ENCODE measurements at regions not wholly inside any gene's neighbourhood (a gene's known extent, or its start where the extent isn't known, plus 50 kb on each side); places are given as distances from the start of the nearest gene placed in this dataset.

DNA sequence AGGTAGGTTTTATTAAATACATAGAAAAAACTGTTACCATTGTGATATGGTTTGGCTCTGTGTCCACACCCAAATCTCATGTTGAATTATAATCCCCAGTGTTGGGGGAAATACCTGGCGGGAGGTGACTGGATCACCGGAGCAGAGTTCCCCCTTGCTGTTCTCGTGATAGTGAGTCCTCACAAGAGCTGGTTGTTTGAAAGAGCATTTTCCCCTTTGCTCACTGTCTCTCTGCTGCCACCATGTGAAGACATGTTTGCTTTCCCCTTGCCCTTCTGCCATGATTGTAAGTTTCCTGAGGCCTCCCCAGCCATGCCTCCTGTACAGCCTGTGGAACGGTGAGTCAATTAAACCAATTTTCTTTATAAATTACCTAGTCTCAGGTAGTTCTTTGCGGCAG is 352.7 kb upstream of the SLC39A10 start:
- WGBS (ENCODE audit: low lambda C conversion rate), result 82% methylated on average over 5 of the region's 5 CpGs

DNA sequence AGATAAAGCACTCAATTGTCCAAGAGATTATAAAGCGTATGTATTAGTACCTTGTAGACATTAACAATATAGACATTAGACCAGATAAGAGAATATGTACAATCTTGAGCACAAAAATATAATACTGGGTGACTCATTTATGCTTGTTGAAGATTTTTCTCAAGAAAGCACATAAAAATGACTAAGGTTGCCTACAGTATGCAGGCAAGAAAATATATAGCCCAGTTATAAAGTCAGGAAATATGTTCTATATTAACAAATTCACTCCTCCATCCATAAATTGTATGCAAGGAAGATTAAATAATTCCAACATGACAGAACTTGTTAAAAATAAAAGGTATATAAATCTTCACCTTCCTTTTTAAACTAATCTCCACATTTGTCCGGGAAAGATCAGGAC is 356.4 kb upstream of the SLC39A10 start:
- Histone ChIP-seq H3K4me1 (ENCODE audit: control insufficient read depth in 1 of 2, insufficient read depth in 2 of 2, low read depth in 1 of 2, low read length in 1 of 2) (no peaks in the 10 kb centered on the region; a peak in 1 of 4 replicates), H4K20me1 (ENCODE audit: insufficient read depth) (no peaks in the 10 kb centered on the region), H3K9ac (no peak overlapping the region), H2AFZ (ENCODE audit: low read depth) (no peak overlapping the region), H3K27ac (ENCODE audit: low read depth in 2 of 2, low read length in 1 of 2) (no peak overlapping the region), H3K9me2 (no peaks in the 10 kb centered on the region), H3K4me2 (no peak overlapping the region), H3K36me3 (replicated peaks in 1 of 2; ENCODE audit: control insufficient read depth in 1 of 2, insufficient read depth in 2 of 2, low read length in 1 of 2) (no peaks in the 10 kb centered on the region), H3K27me3 (ENCODE audit: insufficient read depth) (no peaks in the 10 kb centered on the region), H3K79me2 (ENCODE audit: insufficient read depth) (no peaks in the 10 kb centered on the region), H3K9me3 (no peaks in the 10 kb centered on the region), H3F3A (replicated peaks; ENCODE audit: insufficient read depth) (no peaks in the 10 kb centered on the region), H3K4me3 (ENCODE audit: low read depth in 2 of 2, low read length in 1 of 2) (no peak overlapping the region)
- POLR2A ChIA-PET, result no interaction called here
- 61% methylated on average over 2 of the region's 2 CpGs for WGBS (ENCODE audit: low lambda C conversion rate)
- no peak for DNase-seq
- CTCF ChIA-PET, result interaction anchor here (1.2 kb wide), 1 partner anchor 18 kb away, joined by 3 read pairs; no protein-coding TSS in a partner anchor
- TF ChIP-seq YY1 (IDR thresholded peaks at IDR 0.05; ENCODE audit: low read depth) (no peak), JUND (IDR thresholded peaks at IDR 0.05) (no peak), RAD21 (IDR thresholded peaks at IDR 0.05; ENCODE audit: low read length) (no peak), RXRA (IDR thresholded peaks at IDR 0.05; ENCODE audit: borderline replicate concordance, low read depth) (no peak), SIN3A (IDR thresholded peaks at IDR 0.05; ENCODE audit: borderline replicate concordance, low read depth, low read length) (no peak), FOXM1 (IDR thresholded peaks at IDR 0.05; ENCODE audit: low read depth) (no peak), GATA2 (CRISPR knock-in tag; IDR thresholded peaks at IDR 0.05) (no peak), TAF1 (IDR thresholded peaks at IDR 0.05; ENCODE audit: borderline replicate concordance, low read depth, low read length) (no peak), TCF12 (IDR thresholded peaks at IDR 0.05) (no peak)
- TF ChIP-seq, protein P1, sequence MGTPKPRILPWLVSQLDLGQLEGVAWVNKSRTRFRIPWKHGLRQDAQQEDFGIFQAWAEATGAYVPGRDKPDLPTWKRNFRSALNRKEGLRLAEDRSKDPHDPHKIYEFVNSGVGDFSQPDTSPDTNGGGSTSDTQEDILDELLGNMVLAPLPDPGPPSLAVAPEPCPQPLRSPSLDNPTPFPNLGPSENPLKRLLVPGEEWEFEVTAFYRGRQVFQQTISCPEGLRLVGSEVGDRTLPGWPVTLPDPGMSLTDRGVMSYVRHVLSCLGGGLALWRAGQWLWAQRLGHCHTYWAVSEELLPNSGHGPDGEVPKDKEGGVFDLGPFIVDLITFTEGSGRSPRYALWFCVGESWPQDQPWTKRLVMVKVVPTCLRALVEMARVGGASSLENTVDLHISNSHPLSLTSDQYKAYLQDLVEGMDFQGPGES (IDR thresholded peaks at IDR 0.05; ENCODE audit: low read depth, low read length), result no peak

More for the DNA sequence above, 352.7 kb upstream of the SLC39A10 start:
- Histone ChIP-seq H3K9me2 (no peaks in the 10 kb centered on the region), H3K36me3 (replicated peaks in 1 of 2; ENCODE audit: control insufficient read depth in 1 of 2, insufficient read depth in 2 of 2, low read length in 1 of 2) (no peaks in the 10 kb centered on the region), H3K9ac (no peak overlapping the region), H3K4me2 (no peak overlapping the region), H3K4me1 (ENCODE audit: control insufficient read depth in 1 of 2, insufficient read depth in 2 of 2, low read depth in 1 of 2, low read length in 1 of 2) (no peaks in the 10 kb centered on the region; a peak in 1 of 4 replicates), H3F3A (replicated peaks; ENCODE audit: insufficient read depth) (no peaks in the 10 kb centered on the region), H3K4me3 (ENCODE audit: low read depth in 2 of 2, low read length in 1 of 2) (no peak overlapping the region), H3K79me2 (ENCODE audit: insufficient read depth) (no peaks in the 10 kb centered on the region), H3K9me3 (no peaks in the 10 kb centered on the region), H3K27me3 (ENCODE audit: insufficient read depth) (no peaks in the 10 kb centered on the region), H2AFZ (ENCODE audit: low read depth) (no peak overlapping the region), H4K20me1 (ENCODE audit: insufficient read depth) (no peaks in the 10 kb centered on the region), H3K27ac (ENCODE audit: low read depth in 2 of 2, low read length in 1 of 2) (no peak overlapping the region)
- POLR2A ChIA-PET, result no interaction called here
- CTCF ChIA-PET, result no interaction called here
- no peak for DNase-seq
- TF ChIP-seq SMC3 (IDR thresholded peaks at IDR 0.05; ENCODE audit: low read depth, low read length), result peak; percentile 18; the same call in 1 of the 2 replicates
- TF ChIP-seq RCOR1 (IDR thresholded peaks at IDR 0.05; ENCODE audit: low read length), result no peak
- TF ChIP-seq FOXJ3 (CRISPR knock-in tag; IDR thresholded peaks at IDR 0.05), result no peak
- no peak for TF ChIP-seq EZH2phosphoT487 (IDR thresholded peaks at IDR 0.05; ENCODE audit: borderline replicate concordance, low read depth)
- no peak for TF ChIP-seq TAF1 (IDR thresholded peaks at IDR 0.05; ENCODE audit: borderline replicate concordance, low read depth, low read length)
- TF ChIP-seq, protein P2, sequence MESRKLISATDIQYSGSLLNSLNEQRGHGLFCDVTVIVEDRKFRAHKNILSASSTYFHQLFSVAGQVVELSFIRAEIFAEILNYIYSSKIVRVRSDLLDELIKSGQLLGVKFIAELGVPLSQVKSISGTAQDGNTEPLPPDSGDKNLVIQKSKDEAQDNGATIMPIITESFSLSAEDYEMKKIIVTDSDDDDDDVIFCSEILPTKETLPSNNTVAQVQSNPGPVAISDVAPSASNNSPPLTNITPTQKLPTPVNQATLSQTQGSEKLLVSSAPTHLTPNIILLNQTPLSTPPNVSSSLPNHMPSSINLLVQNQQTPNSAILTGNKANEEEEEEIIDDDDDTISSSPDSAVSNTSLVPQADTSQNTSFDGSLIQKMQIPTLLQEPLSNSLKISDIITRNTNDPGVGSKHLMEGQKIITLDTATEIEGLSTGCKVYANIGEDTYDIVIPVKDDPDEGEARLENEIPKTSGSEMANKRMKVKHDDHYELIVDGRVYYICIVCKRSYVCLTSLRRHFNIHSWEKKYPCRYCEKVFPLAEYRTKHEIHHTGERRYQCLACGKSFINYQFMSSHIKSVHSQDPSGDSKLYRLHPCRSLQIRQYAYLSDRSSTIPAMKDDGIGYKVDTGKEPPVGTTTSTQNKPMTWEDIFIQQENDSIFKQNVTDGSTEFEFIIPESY (IDR thresholded peaks at IDR 0.05; ENCODE audit: borderline replicate concordance, low read depth), result no peak
- peak; percentile 31 for TF ChIP-seq RAD21 (IDR thresholded peaks at IDR 0.05; ENCODE audit: low read length)
- TF ChIP-seq ELF1 (IDR thresholded peaks at IDR 0.05), result no peak
- TF ChIP-seq, protein P3, sequence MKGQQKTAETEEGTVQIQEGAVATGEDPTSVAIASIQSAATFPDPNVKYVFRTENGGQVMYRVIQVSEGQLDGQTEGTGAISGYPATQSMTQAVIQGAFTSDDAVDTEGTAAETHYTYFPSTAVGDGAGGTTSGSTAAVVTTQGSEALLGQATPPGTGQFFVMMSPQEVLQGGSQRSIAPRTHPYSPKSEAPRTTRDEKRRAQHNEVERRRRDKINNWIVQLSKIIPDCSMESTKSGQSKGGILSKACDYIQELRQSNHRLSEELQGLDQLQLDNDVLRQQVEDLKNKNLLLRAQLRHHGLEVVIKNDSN (IDR thresholded peaks at IDR 0.05; ENCODE audit: borderline replicate concordance, low read depth), result no peak
- TF ChIP-seq, protein P4, sequence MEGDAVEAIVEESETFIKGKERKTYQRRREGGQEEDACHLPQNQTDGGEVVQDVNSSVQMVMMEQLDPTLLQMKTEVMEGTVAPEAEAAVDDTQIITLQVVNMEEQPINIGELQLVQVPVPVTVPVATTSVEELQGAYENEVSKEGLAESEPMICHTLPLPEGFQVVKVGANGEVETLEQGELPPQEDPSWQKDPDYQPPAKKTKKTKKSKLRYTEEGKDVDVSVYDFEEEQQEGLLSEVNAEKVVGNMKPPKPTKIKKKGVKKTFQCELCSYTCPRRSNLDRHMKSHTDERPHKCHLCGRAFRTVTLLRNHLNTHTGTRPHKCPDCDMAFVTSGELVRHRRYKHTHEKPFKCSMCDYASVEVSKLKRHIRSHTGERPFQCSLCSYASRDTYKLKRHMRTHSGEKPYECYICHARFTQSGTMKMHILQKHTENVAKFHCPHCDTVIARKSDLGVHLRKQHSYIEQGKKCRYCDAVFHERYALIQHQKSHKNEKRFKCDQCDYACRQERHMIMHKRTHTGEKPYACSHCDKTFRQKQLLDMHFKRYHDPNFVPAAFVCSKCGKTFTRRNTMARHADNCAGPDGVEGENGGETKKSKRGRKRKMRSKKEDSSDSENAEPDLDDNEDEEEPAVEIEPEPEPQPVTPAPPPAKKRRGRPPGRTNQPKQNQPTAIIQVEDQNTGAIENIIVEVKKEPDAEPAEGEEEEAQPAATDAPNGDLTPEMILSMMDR (IDR thresholded peaks at IDR 0.05), result peak; percentile 23; the same call in 1 of the 2 replicates
- TF ChIP-seq, protein P5, sequence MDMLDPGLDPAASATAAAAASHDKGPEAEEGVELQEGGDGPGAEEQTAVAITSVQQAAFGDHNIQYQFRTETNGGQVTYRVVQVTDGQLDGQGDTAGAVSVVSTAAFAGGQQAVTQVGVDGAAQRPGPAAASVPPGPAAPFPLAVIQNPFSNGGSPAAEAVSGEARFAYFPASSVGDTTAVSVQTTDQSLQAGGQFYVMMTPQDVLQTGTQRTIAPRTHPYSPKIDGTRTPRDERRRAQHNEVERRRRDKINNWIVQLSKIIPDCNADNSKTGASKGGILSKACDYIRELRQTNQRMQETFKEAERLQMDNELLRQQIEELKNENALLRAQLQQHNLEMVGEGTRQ (IDR thresholded peaks at IDR 0.05; ENCODE audit: borderline replicate concordance, low read depth, low read length), result no peak
